HG03378 (cell line): ENCODE measurements at regions not wholly inside any gene's neighbourhood (a gene's known extent, or its start where the extent isn't known, plus 50 kb on each side); places are given as distances from the start of the nearest gene placed in this dataset.
"Not testable (repeated sequence)": the region's sequence is repeated elsewhere in the genome, so short reads cannot be mapped to it uniquely, and the experiment has no call there.

ENCODE experiments used
- ATAC-seq: cut with Tn5 transposase; IDR thresholded peaks from one replicate; pipeline ENCODE4 v1.9.1; 2021; ENCODE audit warnings: mild to moderate bottlenecking, moderate library complexity; ENCODE audit not compliant: unreplicated experiment

- no peak for ATAC-seq
Measured at GRCh38 chr6:10184371-10185227, 230.3 kb downstream of the TFAP2A start.

GRCh38 chr6:10180138-10181074, 234.5 kb downstream of the TFAP2A start:
- ATAC-seq = no peak

- no peak for ATAC-seq
Measured at GRCh38 chr6:10177704-10178103, 237.2 kb downstream of the TFAP2A start.

- ATAC-seq = no peak
Measured at GRCh38 chr6:10175362-10175761, 239.5 kb downstream of the TFAP2A start.

GRCh38 chr6:10174761-10175160, 240.1 kb downstream of the TFAP2A start:
- no peak for ATAC-seq

GRCh38 chr6:10174056-10174455, 240.8 kb downstream of the TFAP2A start:
- no peak for ATAC-seq

GRCh38 chr6:10171706-10172105, 243.2 kb downstream of the TFAP2A start:
- ATAC-seq = not testable (repeated sequence)

- ATAC-seq = no peak
Measured at GRCh38 chr6:10170816-10171215, 244.1 kb downstream of the TFAP2A start.

- no peak for ATAC-seq
Measured at GRCh38 chr6:10166031-10166430, 248.8 kb downstream of the TFAP2A start.

GRCh38 chr6:10163203-10163962, 251.5 kb downstream of the TFAP2A start:
- no peak for ATAC-seq

- no peak for ATAC-seq
Measured at GRCh38 chr6:10156875-10157274, 258.0 kb downstream of the TFAP2A start.

- no peak for ATAC-seq
Measured at GRCh38 chr6:10154251-10154650, 260.6 kb downstream of the TFAP2A start.

GRCh38 chr6:10151144-10151915, 263.5 kb downstream of the TFAP2A start:
- ATAC-seq = no peak

GRCh38 chr6:10149603-10150002, 265.3 kb downstream of the TFAP2A start:
- ATAC-seq = no peak

GRCh38 chr6:10146715-10147451, 268.0 kb downstream of the TFAP2A start:
- peak; percentile 89 for ATAC-seq

GRCh38 chr6:10144772-10145171, 270.1 kb downstream of the TFAP2A start:
- no peak for ATAC-seq

- no peak for ATAC-seq
Measured at GRCh38 chr6:10141746-10142443, 273.0 kb downstream of the TFAP2A start.

- ATAC-seq = no peak
Measured at GRCh38 chr6:10140824-10141223, 274.1 kb downstream of the TFAP2A start.

GRCh38 chr6:10140136-10140535, 274.7 kb downstream of the TFAP2A start:
- no peak for ATAC-seq
